Lower leg skin (tissue), 3 donors: ENCODE measurements at regions not wholly inside any gene's neighbourhood (a gene's known extent, or its start where the extent isn't known, plus 50 kb on each side); places are given as distances from the start of the nearest gene placed in this dataset.

ENCODE experiments used
- POLR2A ChIP-seq, 2 donors: fragments of 450-650 bp; IDR thresholded peaks; one replicate each; pipeline ENCODE4 v1.6.1; 2016 to 2017; ENCODE audit warnings: antibody characterized with exemption in 2 of 2, mild to moderate bottlenecking in 1 of 2, moderate library complexity in 1 of 2
- TF ChIP-seq, protein P1 (sequence below), 3 donors: fragments of 450-650 bp; IDR thresholded peaks; one replicate each; pipeline ENCODE4 v1.5.1; 2016; ENCODE audit warnings: antibody characterized with exemption in 3 of 3, mild to moderate bottlenecking in 3 of 3, moderate library complexity in 2 of 3

DNA sequence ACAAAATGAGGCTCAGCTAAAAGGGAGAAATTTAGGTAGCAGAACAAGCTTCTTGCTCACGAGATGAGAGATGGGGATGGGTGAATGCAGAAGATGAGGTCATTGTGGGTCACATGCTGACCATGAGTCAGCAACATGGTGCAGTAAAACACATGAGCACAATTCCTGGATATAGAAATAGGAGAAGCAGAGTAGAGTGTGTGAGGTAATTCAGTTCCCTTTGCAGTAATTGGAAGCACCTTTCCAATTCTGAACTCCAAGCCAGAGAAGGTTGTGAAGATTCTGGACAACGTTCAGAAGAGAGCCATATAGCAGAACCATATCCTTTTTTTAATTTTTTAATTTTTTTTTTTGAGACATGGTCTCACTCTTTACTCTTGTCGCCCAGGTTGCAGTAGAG is 62.0 kb upstream of the LMNTD1 start:
- TF ChIP-seq, protein P1, sequence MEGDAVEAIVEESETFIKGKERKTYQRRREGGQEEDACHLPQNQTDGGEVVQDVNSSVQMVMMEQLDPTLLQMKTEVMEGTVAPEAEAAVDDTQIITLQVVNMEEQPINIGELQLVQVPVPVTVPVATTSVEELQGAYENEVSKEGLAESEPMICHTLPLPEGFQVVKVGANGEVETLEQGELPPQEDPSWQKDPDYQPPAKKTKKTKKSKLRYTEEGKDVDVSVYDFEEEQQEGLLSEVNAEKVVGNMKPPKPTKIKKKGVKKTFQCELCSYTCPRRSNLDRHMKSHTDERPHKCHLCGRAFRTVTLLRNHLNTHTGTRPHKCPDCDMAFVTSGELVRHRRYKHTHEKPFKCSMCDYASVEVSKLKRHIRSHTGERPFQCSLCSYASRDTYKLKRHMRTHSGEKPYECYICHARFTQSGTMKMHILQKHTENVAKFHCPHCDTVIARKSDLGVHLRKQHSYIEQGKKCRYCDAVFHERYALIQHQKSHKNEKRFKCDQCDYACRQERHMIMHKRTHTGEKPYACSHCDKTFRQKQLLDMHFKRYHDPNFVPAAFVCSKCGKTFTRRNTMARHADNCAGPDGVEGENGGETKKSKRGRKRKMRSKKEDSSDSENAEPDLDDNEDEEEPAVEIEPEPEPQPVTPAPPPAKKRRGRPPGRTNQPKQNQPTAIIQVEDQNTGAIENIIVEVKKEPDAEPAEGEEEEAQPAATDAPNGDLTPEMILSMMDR (IDR thresholded peaks at IDR 0.05) = no peak
- no peak for TF ChIP-seq POLR2A (IDR thresholded peaks at IDR 0.05)
